Esophagus muscularis mucosa (tissue), 2 donors: ENCODE measurements at regions not wholly inside any gene's neighbourhood (a gene's known extent, or its start where the extent isn't known, plus 50 kb on each side); places are given as distances from the start of the nearest gene placed in this dataset.

Experiments
- EP300 ChIP-seq: sonication (generic); formaldehyde crosslinking; IDR thresholded peaks from one replicate; pipeline ENCODE4 v1.6.1; 2017; ENCODE audit warnings: antibody characterized with exemption
- POLR2A ChIP-seq: fragments of 450-650 bp; IDR thresholded peaks from one replicate; pipeline ENCODE4 v1.6.1; 2017; ENCODE audit warnings: antibody characterized with exemption, moderate library complexity, mild to moderate bottlenecking, low read depth

GRCh38 chr5:167578977-167579692 lies 712.3 kb upstream of the WWC1 start:
- TF ChIP-seq POLR2A (no peak), EP300 (no peak)
